CD4-positive, CD25-positive, alpha-beta regulatory T cell (primary cell): ENCODE measurements at regions not wholly inside any gene's neighbourhood (a gene's known extent, or its start where the extent isn't known, plus 50 kb on each side); places are given as distances from the start of the nearest gene placed in this dataset.

Experiments
- ATAC-seq, 2 donors: fragments of 150-1000 bp; cut with Tn5 transposase; one replicate each; pipeline ENCODE4 v1.10.0; 2021; ENCODE audit warnings: low read depth in 2 of 2, moderate number of reproducible peaks in 2 of 2, moderate library complexity in 1 of 2
- DNase-seq, 3 donors: peaks; one replicate each; pipeline versions ENCODE4 v3.0.0 to v3.0.0-alpha.2; 2012 to 2022; ENCODE audit warnings: mixed read lengths in 1 of 3
- H3K27ac ChIP-seq: one replicate; pipeline ENCODE4 v1.7.0; 2013; ENCODE audit warnings: mild to moderate bottlenecking, low read length; ENCODE audit not compliant: insufficient read depth, poor library complexity, severe bottlenecking
- H3K27me3 ChIP-seq: one replicate; pipeline ENCODE4 v1.7.0; 2013; ENCODE audit warnings: low read length; ENCODE audit not compliant: control insufficient read depth, insufficient read depth
- H3K36me3 ChIP-seq: one replicate; pipeline ENCODE4 v1.7.0; 2013; ENCODE audit warnings: mild to moderate bottlenecking, low read length, moderate library complexity; ENCODE audit not compliant: control insufficient read depth, insufficient read depth
- H3K4me1 ChIP-seq: 2 replicates; pipeline ENCODE4 v1.7.0; 2013; ENCODE audit warnings: mild to moderate bottlenecking, low read length; ENCODE audit not compliant: insufficient read depth, control insufficient read depth, poor library complexity, severe bottlenecking
- H3K4me3 ChIP-seq: one replicate; pipeline ENCODE4 v1.7.0; 2013; ENCODE audit warnings: low read depth, mild to moderate bottlenecking, low read length, moderate library complexity
- H3K9me3 ChIP-seq, 2 experiments: 1 replicate in 1 of 2; 2 replicates in 1 of 2; pipeline ENCODE4 v1.7.0; 2013; ENCODE audit warnings: low read length in 2 of 2, mild to moderate bottlenecking in 1 of 2, moderate library complexity in 1 of 2; ENCODE audit not compliant: control insufficient read depth in 2 of 2
- H3K27ac Mint-ChIP-seq, 3 donors: one replicate each; pipeline ENCODE4 v1.8.0; 2020 to 2022; ENCODE audit warnings: mild to moderate bottlenecking in 3 of 3, mixed read lengths in 3 of 3, moderate library complexity in 2 of 3
- H3K27me3 Mint-ChIP-seq: one replicate; pipeline ENCODE4 v1.8.0; 2022; ENCODE audit warnings: mild to moderate bottlenecking, mixed read lengths
- H3K36me3 Mint-ChIP-seq: one replicate; pipeline ENCODE4 v1.8.0; 2020; ENCODE audit warnings: mixed read lengths
- H3K4me1 Mint-ChIP-seq, 4 donors: one replicate each; pipeline ENCODE4 v1.8.0; 2020 to 2022; ENCODE audit warnings: mixed read lengths in 4 of 4, mild to moderate bottlenecking in 1 of 4
- H3K4me3 Mint-ChIP-seq, 4 donors: one replicate each; pipeline ENCODE4 v1.8.0; 2020 to 2022; ENCODE audit warnings: mild to moderate bottlenecking in 4 of 4, mixed read lengths in 4 of 4, moderate library complexity in 3 of 4
- H3K9me3 Mint-ChIP-seq, 7 donors: one replicate each; pipeline ENCODE4 v1.8.0; 2020 to 2022; ENCODE audit warnings: mixed read lengths in 7 of 7, mild to moderate bottlenecking in 3 of 7, moderate library complexity in 2 of 7

- ATAC-seq (no peak), DNase-seq (no peak)
- Mint-ChIP-seq H3K36me3 (no peaks in the 10 kb centered on the region), H3K27ac (no peak overlapping the region), H3K27me3 (peaks cover 12% of the 10 kb centered on the region), H3K4me3 (no peak overlapping the region), H3K4me1 (no peaks in the 10 kb centered on the region), H3K9me3 (peaks cover 0 to 3% (median 0%) of the 10 kb centered on the region in 7 donors)
- Histone ChIP-seq H3K36me3 (no peaks in the 10 kb centered on the region), H3K27ac (no peak overlapping the region), H3K27me3 (peaks cover 11% of the 10 kb centered on the region), H3K4me3 (no peak overlapping the region), H3K4me1 (no peaks in the 10 kb centered on the region), H3K9me3 (no peaks in the 10 kb centered on the region)
Observed at GRCh38 chr9:99749641-99750040, 72.0 kb upstream of the NR4A3 start.

- no peak overlapping the region for H3K27ac Mint-ChIP-seq
- Histone ChIP-seq H3K9me3 (no peaks in the 10 kb centered on the region), H3K4me1 (no peaks in the 10 kb centered on the region), H3K4me3 (no peak overlapping the region), H3K27me3 (peaks cover 6% of the 10 kb centered on the region), H3K36me3 (no peaks in the 10 kb centered on the region), H3K27ac (no peak overlapping the region)
- H3K27me3 Mint-ChIP-seq, result peaks cover 17% of the 10 kb centered on the region
- no peaks in the 10 kb centered on the region for H3K4me1 Mint-ChIP-seq
- peaks cover 0 to 3% (median 0%) of the 10 kb centered on the region in 7 donors for H3K9me3 Mint-ChIP-seq
- H3K4me3 Mint-ChIP-seq, result no peak overlapping the region
- ATAC-seq, result no peak
- no peak for DNase-seq
- no peaks in the 10 kb centered on the region for H3K36me3 Mint-ChIP-seq
Observed at GRCh38 chr9:99750526-99750925, 71.2 kb upstream of the NR4A3 start.

GRCh38 chr9:99752417-99753109, 69.1 kb upstream of the NR4A3 start:
- no peak for ATAC-seq
- peak overlapping the region in 1 of 3 donors; percentile 40 for H3K27ac Mint-ChIP-seq
- no peak overlapping the region for H3K4me3 Mint-ChIP-seq
- H3K36me3 Mint-ChIP-seq, result no peaks in the 10 kb centered on the region
- no peak for DNase-seq
- Histone ChIP-seq H3K27me3 (peaks cover 8% of the 10 kb centered on the region), H3K4me3 (no peak overlapping the region), H3K27ac (no peak overlapping the region), H3K9me3 (no peaks in the 10 kb centered on the region), H3K4me1 (no peaks in the 10 kb centered on the region), H3K36me3 (no peaks in the 10 kb centered on the region)
- H3K9me3 Mint-ChIP-seq, result peaks cover 0 to 3% (median 0%) of the 10 kb centered on the region in 7 donors
- H3K4me1 Mint-ChIP-seq, result no peaks in the 10 kb centered on the region
- peaks cover 19% of the 10 kb centered on the region for H3K27me3 Mint-ChIP-seq

GRCh38 chr9:99753436-99753835, 68.2 kb upstream of the NR4A3 start:
- Histone ChIP-seq H3K27ac (no peak overlapping the region), H3K36me3 (no peaks in the 10 kb centered on the region), H3K4me1 (no peaks in the 10 kb centered on the region), H3K4me3 (no peak overlapping the region), H3K9me3 (no peaks in the 10 kb centered on the region), H3K27me3 (peaks cover 10% of the 10 kb centered on the region)
- Mint-ChIP-seq H3K4me1 (no peaks in the 10 kb centered on the region), H3K27me3 (peaks cover 17% of the 10 kb centered on the region), H3K27ac (no peak overlapping the region), H3K9me3 (peaks cover 0 to 3% (median 0%) of the 10 kb centered on the region in 7 donors), H3K36me3 (no peaks in the 10 kb centered on the region), H3K4me3 (no peak overlapping the region)
- no peak for ATAC-seq
- DNase-seq, result no peak

- no peak overlapping the region for H3K4me3 ChIP-seq
- no peaks in the 10 kb centered on the region for H3K36me3 ChIP-seq
- H3K4me1 ChIP-seq, result no peaks in the 10 kb centered on the region
- DNase-seq (no peak), ATAC-seq (no peak)
- peaks cover 0 to 3% (median 0%) of the 10 kb centered on the region in 7 donors for H3K9me3 Mint-ChIP-seq
- peaks cover 14% of the 10 kb centered on the region for H3K27me3 ChIP-seq
- no peaks in the 10 kb centered on the region for H3K9me3 ChIP-seq
- no peak overlapping the region for H3K4me3 Mint-ChIP-seq
- H3K4me1 Mint-ChIP-seq, result no peaks in the 10 kb centered on the region
- no peak overlapping the region for H3K27ac Mint-ChIP-seq
- H3K27ac ChIP-seq, result no peak overlapping the region
- H3K27me3 Mint-ChIP-seq, result peaks cover 11% of the 10 kb centered on the region
- no peaks in the 10 kb centered on the region for H3K36me3 Mint-ChIP-seq
Observed at GRCh38 chr9:99760421-99760820, 61.3 kb upstream of the NR4A3 start.

- Histone ChIP-seq H3K9me3 (no peaks in the 10 kb centered on the region), H3K36me3 (no peaks in the 10 kb centered on the region), H3K4me3 (no peak overlapping the region), H3K27ac (no peak overlapping the region), H3K27me3 (peaks cover 12% of the 10 kb centered on the region), H3K4me1 (no peaks in the 10 kb centered on the region)
- Mint-ChIP-seq H3K36me3 (no peaks in the 10 kb centered on the region), H3K9me3 (peaks cover 0 to 3% (median 0%) of the 10 kb centered on the region in 7 donors), H3K27ac (no peak overlapping the region), H3K4me1 (no peaks in the 10 kb centered on the region), H3K27me3 (peaks cover 5% of the 10 kb centered on the region), H3K4me3 (no peak overlapping the region)
- ATAC-seq, result peak; percentile 25 to 34
- peak in 1 of 3 donors; percentile 73 for DNase-seq
Observed at GRCh38 chr9:99762470-99762869, 59.2 kb upstream of the NR4A3 start.
